ENCODE measurements at regions not wholly inside any gene's neighbourhood (a gene's known extent, or its start where the extent isn't known, plus 50 kb on each side); places are given as distances from the start of the nearest gene placed in this dataset.
"Not testable (repeated sequence)": the region's sequence is repeated elsewhere in the genome, so short reads cannot be mapped to it uniquely, and the experiment has no call there.

DNA sequence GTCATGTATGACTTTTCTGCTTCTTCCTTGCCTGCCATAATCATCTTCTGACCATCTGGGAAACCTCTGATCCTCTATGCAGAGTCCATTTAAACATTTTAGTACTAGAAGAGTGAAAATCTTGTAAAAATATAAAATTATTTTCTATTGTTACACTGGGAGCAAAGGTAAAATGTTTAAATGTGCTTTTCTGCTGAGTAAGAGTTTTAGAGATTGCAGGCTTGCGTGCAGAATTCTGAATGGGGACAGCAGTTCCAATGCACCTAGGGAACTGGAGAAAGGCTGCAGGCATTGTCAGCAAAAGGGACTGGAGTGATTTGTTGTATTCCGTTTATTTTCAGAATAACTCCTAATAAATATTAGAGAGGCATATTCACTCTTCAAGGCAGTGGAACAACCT lies 180.7 kb downstream of the ZNF37A start:
- TF ChIP-seq, protein P1, sequence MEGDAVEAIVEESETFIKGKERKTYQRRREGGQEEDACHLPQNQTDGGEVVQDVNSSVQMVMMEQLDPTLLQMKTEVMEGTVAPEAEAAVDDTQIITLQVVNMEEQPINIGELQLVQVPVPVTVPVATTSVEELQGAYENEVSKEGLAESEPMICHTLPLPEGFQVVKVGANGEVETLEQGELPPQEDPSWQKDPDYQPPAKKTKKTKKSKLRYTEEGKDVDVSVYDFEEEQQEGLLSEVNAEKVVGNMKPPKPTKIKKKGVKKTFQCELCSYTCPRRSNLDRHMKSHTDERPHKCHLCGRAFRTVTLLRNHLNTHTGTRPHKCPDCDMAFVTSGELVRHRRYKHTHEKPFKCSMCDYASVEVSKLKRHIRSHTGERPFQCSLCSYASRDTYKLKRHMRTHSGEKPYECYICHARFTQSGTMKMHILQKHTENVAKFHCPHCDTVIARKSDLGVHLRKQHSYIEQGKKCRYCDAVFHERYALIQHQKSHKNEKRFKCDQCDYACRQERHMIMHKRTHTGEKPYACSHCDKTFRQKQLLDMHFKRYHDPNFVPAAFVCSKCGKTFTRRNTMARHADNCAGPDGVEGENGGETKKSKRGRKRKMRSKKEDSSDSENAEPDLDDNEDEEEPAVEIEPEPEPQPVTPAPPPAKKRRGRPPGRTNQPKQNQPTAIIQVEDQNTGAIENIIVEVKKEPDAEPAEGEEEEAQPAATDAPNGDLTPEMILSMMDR (IDR thresholded peaks at IDR 0.05) = not testable (repeated sequence)
- TF ChIP-seq ZFX (IDR thresholded peaks at IDR 0.05; ENCODE audit: borderline replicate concordance) = not testable (repeated sequence)
